NOMO-1 (cell line): ENCODE measurements at regions not wholly inside any gene's neighbourhood (a gene's known extent, or its start where the extent isn't known, plus 50 kb on each side); places are given as distances from the start of the nearest gene placed in this dataset.
A peak's percentile ranks its signal among the peaks of the same experiment; 100 is the strongest.

Source experiments
- DNase-seq, 2 experiments: peaks; one replicate each; lab custom pipeline; 2025; ENCODE audit not compliant: unreplicated experiment in 2 of 2; lab: John Stamatoyannopoulos, UW

DNA sequence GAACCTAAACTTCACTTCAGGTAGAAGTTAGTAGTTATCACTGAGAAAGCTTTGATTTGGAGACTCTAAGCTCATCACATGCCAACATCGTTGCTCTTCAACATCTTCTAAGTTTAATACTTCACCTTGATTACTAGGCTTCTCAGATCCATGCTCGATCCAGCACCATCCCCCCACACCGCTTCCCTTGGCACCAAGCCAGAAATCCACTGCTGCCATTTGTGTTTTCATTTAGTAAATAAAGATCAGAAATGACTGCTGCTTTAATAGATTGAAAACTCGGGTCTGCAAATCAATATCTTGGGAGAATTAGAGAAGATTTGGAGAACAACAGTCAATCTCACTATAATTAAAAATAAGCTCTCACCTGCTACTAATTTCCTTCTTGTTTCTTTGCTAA is 214.7 kb upstream of the NR4A3 start:
- DNase-seq = no peak

DNA sequence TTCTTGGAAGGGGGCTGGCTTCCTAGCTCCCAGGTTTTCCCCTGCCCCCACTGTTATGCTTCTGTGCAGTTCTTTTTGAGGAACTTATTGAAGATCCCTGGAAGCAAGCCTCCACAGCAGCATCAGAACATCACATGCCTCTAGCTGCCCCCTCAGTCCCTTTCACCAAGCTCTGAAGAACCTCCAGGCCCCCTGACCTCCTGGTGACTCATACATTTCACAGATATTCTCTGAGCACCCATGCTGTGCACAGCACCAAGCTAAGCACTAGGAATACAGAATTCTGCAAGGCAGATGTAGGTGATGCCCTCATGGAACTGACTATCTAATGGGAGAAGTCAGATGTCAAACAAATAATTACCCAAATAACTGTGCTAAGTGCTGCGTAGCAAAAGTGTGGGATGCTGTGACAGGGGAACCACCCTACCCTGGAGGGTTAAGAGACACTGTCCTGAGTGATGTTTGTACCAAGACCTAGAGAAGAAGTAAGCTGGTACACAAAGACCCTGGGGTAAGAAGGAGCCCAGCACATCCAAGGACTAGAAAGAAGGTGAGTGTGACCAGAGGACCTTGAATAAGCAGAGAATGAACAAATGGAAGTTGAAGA is 213.7 kb upstream of the NR4A3 start:
- no peak for DNase-seq

DNA sequence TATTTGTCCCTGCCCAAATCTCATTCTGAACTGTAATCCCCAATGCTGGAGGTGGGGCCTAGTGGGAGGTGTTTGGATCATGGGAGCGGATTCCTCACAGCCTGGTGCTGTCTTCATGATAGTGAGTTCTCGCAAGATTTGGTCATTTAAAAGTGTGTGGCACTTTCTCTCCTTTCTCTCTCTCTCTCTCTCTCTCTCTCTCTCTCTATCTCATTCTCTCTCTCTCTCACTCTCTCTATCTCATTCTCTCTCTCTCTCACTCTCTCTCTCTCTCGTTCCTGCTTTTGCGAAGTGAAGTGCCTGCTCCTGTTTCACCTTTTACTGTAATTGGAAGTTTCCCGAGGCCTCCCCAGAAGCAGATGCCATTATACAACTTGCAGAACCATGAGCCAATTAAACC is 207.3 kb upstream of the NR4A3 start:
- no peak for DNase-seq

DNA sequence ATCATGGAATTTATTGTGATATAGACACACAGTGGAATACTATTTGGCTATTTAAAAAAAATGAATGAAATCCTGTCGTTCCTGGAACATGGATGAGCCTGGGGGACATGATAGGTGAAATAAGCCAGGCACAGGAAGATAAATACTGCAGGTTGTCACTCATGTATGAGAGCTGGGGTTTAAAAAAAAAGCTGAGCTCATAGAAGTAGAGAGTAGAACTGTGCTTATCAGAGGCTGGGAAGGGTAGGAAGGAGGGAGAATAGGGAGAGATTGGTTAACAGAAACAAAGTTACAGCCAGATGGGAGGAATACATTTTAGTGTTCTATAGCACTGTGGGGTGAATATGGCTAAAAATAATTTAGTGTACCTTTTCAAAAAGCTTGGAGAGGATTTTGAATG is 200.6 kb upstream of the NR4A3 start:
- DNase-seq = no peak

DNA sequence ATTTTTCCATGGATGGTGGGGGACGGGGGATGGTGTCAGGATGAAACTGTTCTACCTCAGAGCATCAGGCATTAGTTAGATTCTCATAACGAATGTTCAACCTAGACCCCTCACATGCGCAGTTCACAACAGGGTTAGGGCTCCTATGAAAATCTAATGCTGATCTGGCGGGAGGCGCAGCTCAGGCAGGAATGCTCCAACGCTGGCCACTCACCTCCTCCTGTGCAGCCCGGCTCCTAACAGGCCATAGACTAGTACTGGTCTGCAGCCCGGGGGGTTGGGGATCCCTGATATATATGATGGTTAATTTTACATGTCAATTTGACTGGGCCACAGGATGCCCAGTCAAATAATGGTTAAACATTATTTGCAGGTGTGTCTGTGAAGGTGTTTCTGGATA is 199.0 kb upstream of the NR4A3 start:
- DNase-seq = no peak

DNA sequence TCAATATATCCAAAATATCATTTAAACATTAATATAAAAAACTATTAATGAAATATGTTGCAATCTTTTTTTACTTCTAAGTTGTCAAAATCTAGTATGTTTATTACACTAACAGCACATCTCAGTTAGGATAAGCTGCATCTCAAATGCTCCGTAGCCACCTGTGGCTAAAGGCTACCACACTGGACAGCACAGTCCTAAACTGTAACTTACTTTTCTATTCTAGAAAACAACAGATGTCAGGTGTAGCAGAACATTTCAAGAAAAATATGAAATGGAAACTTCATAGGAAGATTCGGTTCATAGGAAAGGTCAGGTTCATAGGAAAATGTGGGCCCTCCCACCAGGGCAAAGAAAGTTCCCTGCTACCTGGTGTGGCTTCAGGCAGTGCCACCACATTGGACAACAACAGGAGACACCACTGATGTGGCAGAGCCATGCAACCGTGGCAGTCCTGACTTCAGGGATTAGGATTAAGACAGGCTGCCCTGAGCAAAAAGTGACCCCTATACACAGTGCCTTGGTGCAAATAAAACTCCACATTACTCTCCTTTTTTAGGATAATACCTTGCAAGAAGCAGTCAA is 197.8 kb upstream of the NR4A3 start:
- DNase-seq = no peak

DNA sequence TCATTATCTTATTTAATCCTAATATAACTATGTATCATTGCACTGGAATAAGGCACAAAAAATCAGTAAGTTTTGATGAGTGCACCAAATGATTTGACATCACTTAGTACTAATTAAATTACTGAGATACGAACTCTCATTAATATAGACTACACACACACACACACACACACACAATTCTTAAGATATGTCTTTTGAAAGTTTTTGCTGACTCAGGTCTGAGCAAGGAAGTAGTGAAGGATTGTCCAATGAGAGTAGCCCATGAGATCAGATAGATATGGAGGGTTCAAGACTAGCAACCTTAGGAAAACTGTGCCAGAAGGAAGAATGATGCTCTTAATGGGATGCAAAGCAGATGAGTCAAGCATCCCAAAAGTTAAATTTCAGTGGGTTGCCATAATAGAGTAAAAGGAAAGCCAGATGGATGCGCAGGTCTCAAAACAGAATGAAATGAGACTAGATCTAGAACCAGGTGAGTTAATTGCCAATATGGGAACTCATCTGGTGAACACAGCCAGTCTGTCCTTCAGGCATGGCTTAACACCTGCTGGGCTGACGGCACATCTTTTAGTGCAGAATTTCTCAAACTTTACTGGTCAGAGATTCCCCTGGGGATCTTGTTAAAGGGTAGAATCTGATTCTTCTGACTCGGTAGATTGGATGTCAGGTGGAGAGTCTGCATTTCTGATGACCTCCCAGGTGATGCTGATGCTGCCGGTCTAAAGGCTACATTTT is 197.0 kb upstream of the NR4A3 start:
- DNase-seq = no peak

DNA sequence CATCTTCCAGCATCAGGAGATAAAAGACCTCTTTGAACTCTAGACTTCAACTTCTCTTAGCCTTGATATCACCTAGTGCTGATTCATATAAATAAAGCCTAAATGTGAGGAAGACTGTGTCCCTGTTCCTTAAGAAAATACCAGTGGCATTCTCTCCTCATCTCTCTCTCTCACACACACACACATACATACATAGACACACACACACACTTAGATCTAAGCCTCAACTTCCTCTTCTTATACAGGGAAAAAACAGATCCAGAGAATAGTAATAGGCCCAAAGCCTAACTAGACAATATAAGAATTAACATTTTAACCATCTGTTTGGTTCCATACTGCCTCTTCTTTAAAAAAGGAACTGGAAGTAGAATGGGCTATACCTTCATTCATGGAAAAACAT is 195.3 kb upstream of the NR4A3 start:
- DNase-seq = peak; percentile 23 to 33

DNA sequence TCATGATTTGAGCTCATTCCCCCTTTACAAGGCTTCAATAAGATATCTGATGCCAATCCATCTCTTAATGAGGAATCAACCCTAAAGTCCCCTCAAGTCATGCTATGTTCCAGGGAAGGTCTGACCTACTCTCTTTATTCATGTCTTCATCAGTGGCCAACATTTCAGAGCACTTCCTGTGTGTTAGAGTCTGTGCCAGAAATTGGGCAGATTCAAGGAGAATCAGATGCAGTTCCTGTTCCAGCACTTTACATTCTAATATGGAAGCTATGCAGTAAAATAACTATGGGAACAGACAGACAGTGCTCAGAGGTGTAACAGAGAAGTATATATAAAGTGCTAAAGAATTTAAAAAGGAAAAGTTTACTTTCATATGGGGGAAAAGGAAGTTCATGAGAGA is 193.4 kb upstream of the NR4A3 start:
- DNase-seq = no peak

DNA sequence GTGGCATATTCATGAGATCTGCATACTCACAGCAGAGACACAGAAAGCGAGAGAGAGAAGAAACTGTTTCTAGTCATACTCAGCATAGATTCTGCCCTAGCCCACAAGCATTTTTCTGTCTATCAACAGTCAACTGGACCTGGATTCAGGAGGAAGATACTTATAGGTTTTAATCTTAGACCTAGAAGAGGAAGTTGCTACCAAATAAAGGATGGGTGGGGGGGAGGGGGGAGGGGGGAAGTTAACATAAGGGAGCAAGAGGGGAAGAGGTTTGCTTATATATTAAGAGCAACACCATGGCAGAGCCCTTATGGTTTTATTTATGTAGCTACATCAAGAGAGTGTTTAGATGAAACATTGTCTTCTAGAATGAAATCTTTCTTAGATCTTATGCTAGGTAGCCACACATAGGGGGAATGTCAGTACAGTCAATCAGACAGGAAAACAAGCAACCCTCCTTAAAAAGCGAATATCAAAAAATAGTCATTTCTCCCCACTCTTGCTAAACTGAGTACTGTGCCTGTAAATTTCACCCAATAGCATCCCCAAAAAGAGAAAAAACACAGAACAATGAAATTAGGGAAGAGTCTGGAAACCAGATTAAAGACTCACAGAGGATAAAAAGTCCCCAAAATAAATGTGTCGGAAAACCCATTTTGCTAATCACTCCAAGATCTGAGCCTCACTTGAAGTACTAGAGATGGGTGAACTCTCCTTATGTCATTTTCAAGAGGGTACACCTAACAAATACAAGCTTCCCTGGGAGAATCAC is 192.7 kb upstream of the NR4A3 start:
- DNase-seq = peak; percentile 19 to 63

DNA sequence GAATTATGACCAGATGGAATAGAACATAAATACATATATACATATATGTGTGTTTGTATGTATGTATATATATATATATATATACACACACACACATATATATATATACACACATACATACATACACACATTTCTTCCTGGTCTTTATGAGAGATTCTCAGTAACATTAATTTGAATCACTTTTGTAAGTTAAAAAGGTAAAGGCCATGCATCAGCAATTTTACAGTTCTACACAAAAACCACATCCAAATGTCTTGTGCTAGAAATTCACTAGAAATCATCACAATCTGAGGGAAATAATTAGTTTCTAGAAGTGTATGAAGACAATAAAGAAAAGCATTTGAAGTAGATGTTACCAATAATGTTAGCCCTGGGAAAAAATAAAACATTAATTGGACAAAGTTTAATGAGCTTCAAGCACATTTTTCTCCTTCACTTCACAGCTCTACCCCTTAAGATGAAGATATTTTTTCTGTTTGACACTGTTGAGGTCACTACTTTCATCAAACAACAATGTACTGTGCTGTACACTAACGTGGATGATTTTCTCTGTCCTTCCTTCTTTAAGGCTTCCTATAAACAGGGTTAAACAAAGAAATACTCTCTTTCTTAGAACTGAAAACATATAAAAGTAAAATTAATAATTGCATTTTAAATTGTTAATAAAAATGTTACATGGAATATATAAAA is 189.2 kb upstream of the NR4A3 start:
- DNase-seq = no peak

DNA sequence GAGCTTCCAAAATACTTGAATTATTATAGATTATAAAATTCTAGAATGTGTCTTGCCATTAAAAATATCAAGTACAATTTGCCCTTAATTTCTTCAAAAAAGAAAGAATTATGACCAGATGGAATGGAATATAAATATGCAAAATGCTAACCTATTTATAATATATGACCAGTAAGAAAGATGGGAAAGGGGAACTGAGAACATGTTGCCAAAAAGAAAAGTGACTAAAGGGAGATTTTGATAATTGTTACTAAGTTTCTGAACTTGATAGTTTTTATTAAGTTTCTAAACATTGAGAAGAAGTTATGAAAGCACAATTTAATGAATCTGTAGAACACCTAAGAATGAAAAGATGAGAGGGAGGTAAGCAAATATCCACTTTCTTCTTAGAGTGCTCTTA is 188.4 kb upstream of the NR4A3 start:
- DNase-seq = peak in 1 of 2 experiments; percentile 74

DNA sequence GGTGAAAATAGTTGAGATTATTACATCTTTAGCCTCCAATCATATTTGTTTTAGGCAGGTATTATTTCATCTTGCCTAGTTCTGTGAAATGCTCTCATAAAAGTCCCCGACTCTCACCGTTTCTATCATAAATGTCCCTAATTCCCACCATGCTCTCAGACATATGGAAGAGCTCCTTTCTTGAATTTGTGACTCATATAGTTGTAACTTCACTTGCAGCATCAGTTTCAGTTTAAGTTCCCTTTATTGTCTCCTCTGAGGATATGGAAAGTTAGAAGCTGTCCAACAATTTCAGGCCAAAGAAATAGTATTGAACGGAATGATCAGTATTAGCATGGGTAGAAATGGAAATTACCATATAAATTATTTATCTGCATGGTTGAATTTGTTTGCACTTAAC is 187.5 kb upstream of the NR4A3 start:
- DNase-seq = peak; percentile 8 to 85

DNA sequence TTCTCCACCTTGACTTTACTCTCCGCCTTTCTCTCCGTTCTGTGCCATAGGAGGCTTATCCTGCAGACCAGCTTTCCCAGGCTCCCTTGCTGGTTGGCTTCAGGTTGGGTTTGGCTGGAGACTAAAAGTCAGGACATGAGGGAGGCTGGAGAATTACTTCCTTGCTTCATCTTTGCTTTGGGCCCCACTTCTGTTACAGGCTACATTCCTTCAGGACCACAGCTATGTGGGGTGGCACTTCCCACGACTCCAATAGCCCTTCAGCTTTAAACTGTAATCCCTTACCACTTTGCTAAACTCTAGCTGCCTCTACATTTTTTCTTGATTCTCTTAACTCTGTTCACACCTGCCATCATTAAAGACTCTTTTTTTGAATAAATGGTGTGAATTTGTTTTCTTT is 186.7 kb upstream of the NR4A3 start:
- DNase-seq = no peak

DNA sequence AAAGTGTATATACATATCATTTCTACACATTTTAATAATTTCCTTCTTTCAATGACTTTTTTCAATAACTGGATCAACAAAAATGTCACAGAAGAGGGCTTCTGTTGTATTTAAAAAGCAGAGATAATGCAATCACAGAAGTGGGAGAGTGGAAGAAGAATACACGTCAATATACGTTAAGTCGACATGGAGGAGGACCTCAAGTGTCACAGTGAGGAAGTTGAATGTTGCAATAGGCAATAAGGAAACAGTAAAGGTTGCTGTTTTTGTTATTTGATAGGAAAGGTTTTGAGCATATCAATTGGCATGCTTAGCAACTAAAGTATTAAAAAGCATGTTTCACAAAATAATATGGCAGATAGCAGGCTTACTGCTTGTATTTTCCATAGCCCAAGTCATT is 184.0 kb upstream of the NR4A3 start:
- DNase-seq = peak; percentile 4 to 69

DNA sequence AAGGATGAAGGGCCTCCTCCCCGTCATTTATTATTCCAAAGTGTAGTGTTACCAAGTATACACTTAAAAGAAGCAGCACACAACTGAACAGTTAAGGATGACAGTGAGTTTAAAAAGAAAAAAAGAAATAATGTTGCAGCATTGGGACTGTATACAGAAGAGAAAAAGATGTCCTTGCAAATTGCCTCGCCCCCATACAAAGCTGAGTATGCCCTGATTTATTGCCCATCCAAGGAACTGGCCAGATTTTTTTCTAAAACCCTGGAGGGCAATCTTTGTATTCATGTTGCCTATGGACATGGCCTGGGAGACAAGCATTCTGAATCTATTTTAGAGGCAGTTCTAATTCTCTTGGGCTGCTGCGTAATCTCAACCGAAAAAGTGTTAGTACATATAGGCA is 182.7 kb upstream of the NR4A3 start:
- DNase-seq = no peak

DNA sequence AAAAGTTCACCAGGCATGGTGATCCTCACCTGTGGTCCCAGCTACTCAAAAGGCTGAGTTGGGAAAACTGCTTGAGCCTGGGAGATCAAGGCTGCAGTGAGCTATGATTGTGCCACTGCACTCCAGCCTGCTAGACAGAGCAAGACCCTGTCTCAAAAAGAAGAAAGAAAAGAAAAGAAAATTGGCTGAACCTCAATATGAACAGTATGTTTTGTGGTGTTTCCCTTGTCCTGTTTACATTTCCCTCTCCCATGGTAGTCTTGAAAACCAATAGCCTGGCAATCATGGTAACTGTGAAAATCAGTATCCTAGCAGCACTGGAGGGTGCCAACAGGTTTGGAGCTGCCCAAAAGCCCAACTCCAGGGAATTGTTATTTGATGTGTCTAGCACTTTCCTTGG is 174.1 kb upstream of the NR4A3 start:
- DNase-seq = no peak

DNA sequence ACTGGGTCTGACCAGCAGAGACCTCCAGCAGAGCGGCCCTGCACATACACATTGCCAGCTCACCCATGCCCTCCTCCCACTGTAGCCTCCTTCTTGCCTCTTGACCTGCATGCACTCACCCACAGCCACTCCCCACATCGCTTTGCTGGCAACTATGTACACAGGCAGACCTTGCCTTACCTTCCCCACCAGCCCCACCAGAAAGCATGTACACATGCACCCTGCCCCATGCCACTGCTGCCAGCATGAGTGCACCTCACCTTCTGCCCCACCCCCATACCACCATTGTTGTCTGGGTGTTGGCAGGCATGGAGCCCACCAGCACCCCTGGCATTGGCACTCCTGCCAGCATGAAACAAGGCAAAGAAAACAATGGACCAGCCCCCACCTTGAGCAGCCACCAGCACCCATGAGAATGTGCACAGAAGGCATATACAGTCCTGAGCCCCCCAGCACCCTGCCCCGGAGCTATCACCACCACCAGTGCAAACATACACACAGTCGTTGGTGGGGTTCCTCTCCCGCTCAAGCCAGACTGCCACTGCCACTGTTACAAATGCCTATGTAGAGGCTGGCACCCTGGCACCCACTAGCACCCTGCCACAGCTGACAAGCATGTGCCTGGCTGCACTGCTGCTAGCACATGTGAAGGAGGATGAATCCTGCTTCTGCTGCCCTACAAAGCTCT is 171.4 kb upstream of the NR4A3 start:
- DNase-seq = no peak

DNA sequence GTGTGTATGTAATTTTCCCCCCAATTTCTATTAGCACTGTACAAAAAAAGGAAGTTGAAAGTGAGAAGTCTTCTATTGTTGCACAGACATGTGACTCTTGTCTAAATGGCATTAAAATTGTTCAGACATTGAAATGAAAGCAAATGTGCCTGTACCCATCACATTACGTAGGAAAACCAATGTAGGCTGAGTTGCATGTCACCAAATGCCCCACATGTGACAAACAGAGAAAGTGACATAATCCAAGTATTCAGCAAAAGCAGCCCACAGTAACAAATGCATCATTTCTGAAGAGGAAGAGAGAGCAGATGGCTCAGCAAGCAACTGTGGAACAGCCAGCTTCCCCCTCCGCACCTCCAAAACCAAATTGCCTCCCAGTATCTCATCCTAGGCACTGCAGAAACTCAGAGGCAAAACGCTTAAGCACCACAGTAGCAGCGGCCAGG is 161.5 kb upstream of the NR4A3 start:
- peak; percentile 71 to 80 for DNase-seq

DNA sequence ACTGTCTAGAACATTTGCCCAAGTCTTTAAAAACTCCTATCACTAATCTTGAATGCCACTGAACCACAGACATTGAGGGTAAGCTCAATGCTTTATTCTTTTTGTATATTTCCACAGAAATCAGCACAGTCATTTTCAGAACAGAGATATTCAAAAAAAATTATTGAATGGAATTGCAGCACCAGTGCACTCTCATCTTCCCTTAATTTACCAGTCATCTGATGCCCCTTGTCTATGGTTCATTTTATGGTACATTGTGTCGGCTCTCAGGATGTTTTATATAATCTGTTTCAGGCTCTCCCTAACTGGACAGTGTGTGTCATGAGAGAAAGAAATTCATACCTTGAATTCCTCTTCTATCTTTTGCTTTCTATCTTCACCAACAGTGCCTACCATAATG is 158.4 kb upstream of the NR4A3 start:
- no peak for DNase-seq
